IMR-90 (cell line): ENCODE measurements at regions not wholly inside any gene's neighbourhood (a gene's known extent, or its start where the extent isn't known, plus 50 kb on each side); places are given as distances from the start of the nearest gene placed in this dataset.

Source experiments
- ATAC-seq: fragments of 200-7000 bp; cut with Tn5 transposase; 2 replicates; pipeline ENCODE4 v1.9.1; 2020; ENCODE audit warnings: low read depth, mild to moderate bottlenecking, moderate library complexity
- BruUV-seq: library from RNA; stranded (reverse); fragments of 400-500 nt; replicated peaks from 2 replicates; lab custom pipeline; 2021; lab: Mats Ljungman, UMichigan
- CTCF ChIA-PET: fragments of 300-600 bp; formaldehyde crosslinking; extraction: SDS; loops from one replicate; lab custom pipeline; 2021; ENCODE audit warnings: antibody characterized with exemption; lab: Yijun Ruan, JAX
- POLR2A ChIA-PET: fragments of 300-600 bp; sonication (Branson Sonifier 250); formaldehyde crosslinking; loops from one replicate; lab custom pipeline; 2022; ENCODE audit warnings: antibody characterized with exemption; ENCODE audit not compliant: unreplicated experiment; lab: Charles Lee
- DNase-seq: peaks from one replicate; pipeline ENCODE4 v3.0.0; 2013
- H2AFZ ChIP-seq: replicated peaks from 2 replicates; pipeline ENCODE3; 2013; ENCODE audit warnings: low read length, mild to moderate bottlenecking; ENCODE audit not compliant: poor library complexity
- H2AK5ac ChIP-seq: 2 replicates; pipeline ENCODE4 v1.6.1; 2013; ENCODE audit warnings: low read depth, low read length, inconsistent platforms
- H2AK9ac ChIP-seq: replicated peaks from 2 replicates; pipeline ENCODE3; 2013; ENCODE audit warnings: mild to moderate bottlenecking, low read depth, low read length, moderate library complexity; ENCODE audit not compliant: poor library complexity
- H2BK120ac ChIP-seq: 2 replicates; pipeline ENCODE4 v1.6.1; 2013; ENCODE audit warnings: low read depth, low read length, inconsistent platforms
- H2BK15ac ChIP-seq: 3 replicates; pipeline ENCODE4 v1.6.1; 2013; ENCODE audit warnings: low read depth, low read length, inconsistent platforms
- H2BK20ac ChIP-seq: 2 replicates; pipeline ENCODE4 v1.6.1; 2013; ENCODE audit warnings: low read depth, mild to moderate bottlenecking, inconsistent platforms, low read length, moderate library complexity
- H2BK5ac ChIP-seq: 2 replicates; pipeline ENCODE4 v1.6.1; 2013; ENCODE audit warnings: mild to moderate bottlenecking, low read depth, low read length, inconsistent platforms; ENCODE audit not compliant: poor library complexity, severe bottlenecking
- H3K14ac ChIP-seq: replicated peaks from 2 replicates; pipeline ENCODE4 v1.6.1; 2013; ENCODE audit warnings: low read depth, low read length, inconsistent platforms
- H3K18ac ChIP-seq: 2 replicates; pipeline ENCODE4 v1.6.1; 2013; ENCODE audit warnings: low read depth, low read length, control low read depth
- H3K23ac ChIP-seq: 2 replicates; pipeline ENCODE4 v1.6.1; 2013; ENCODE audit warnings: low read depth, low read length, inconsistent platforms
- H3K27ac ChIP-seq: 2 replicates; pipeline ENCODE4 v1.5.1; 2013; ENCODE audit warnings: mild to moderate bottlenecking, control low read depth, low read length; ENCODE audit not compliant: insufficient read depth
- H3K27me3 ChIP-seq: 2 replicates; pipeline ENCODE4 v1.6.1; 2013; ENCODE audit warnings: low read length; ENCODE audit not compliant: control insufficient read depth, insufficient read depth
- H3K36me3 ChIP-seq: 2 replicates; pipeline ENCODE4 v1.6.1; 2013; ENCODE audit warnings: low read length, mixed read lengths; ENCODE audit not compliant: control insufficient read depth, insufficient read depth
- H3K4ac ChIP-seq: 2 replicates; pipeline ENCODE4 v1.6.1; 2013; ENCODE audit warnings: low read depth, low read length, inconsistent platforms
- H3K4me1 ChIP-seq: 2 replicates; pipeline ENCODE4 v1.6.1; 2013; ENCODE audit warnings: low read length, mixed read lengths; ENCODE audit not compliant: control insufficient read depth, insufficient read depth
- H3K4me2 ChIP-seq: 2 replicates; pipeline ENCODE4 v1.6.1; 2013; ENCODE audit warnings: low read depth, mild to moderate bottlenecking, control low read depth, low read length, moderate library complexity
- H3K4me3 ChIP-seq: 2 replicates; pipeline ENCODE4 v1.5.1; 2013; ENCODE audit warnings: low read depth, mild to moderate bottlenecking, control low read depth, low read length, moderate library complexity; ENCODE audit not compliant: insufficient read depth
- H3K56ac ChIP-seq: 2 replicates; pipeline ENCODE4 v1.6.1; 2013; ENCODE audit warnings: low read length, inconsistent platforms; ENCODE audit not compliant: insufficient read depth; ENCODE audit errors: extremely low read depth
- H3K79me1 ChIP-seq, 2 experiments: 2 replicates each; pipeline ENCODE4 v1.6.1; 2013; ENCODE audit warnings: low read length in 2 of 2, inconsistent platforms in 1 of 2, low read depth in 1 of 2
- H3K9ac ChIP-seq: 2 replicates; pipeline ENCODE4 v1.6.1; 2013; ENCODE audit warnings: low read depth, low read length, control low read depth
- H3K9me1 ChIP-seq: 2 replicates; pipeline ENCODE4 v1.6.1; 2013; ENCODE audit warnings: low read length, inconsistent platforms; ENCODE audit not compliant: insufficient read depth
- H3K9me3 ChIP-seq: 2 replicates; pipeline ENCODE4 v1.6.1; 2013; ENCODE audit warnings: low read length; ENCODE audit not compliant: control insufficient read depth, insufficient read depth
- H4K20me1 ChIP-seq: 2 replicates; pipeline ENCODE4 v1.6.1; 2013; ENCODE audit warnings: low read length, inconsistent platforms; ENCODE audit not compliant: insufficient read depth
- H4K5ac ChIP-seq: 2 replicates; pipeline ENCODE4 v1.6.1; 2013; ENCODE audit warnings: mild to moderate bottlenecking, low read depth, low read length, control low read depth
- H4K8ac ChIP-seq, 2 experiments: 2 replicates each; pipeline ENCODE4 v1.6.1; 2013; ENCODE audit warnings: low read depth in 2 of 2, low read length in 2 of 2, control low read depth in 1 of 2, inconsistent platforms in 1 of 2
- H4K91ac ChIP-seq: 2 replicates; pipeline ENCODE4 v1.6.1; 2013; ENCODE audit warnings: low read depth, low read length, inconsistent platforms; ENCODE audit not compliant: insufficient read depth
- BHLHE40 ChIP-seq: fragments of 150-350 bp; IDR thresholded peaks from 2 replicates; pipeline ENCODE4 v1.6.1; 2016; ENCODE audit warnings: mild to moderate bottlenecking, low read depth, low read length
- CEBPB ChIP-seq: IDR thresholded peaks from 2 replicates; pipeline ENCODE4 v1.6.1; 2012; ENCODE audit warnings: low read depth, low read length, improper control_type of control experiment
- CHD1 ChIP-seq: IDR thresholded peaks from 2 replicates; pipeline ENCODE4 v1.6.1; 2012; ENCODE audit warnings: low read depth, low read length, improper control_type of control experiment
- FOS ChIP-seq: fragments of 150-350 bp; IDR thresholded peaks from 2 replicates; pipeline ENCODE4 v1.6.1; 2016; ENCODE audit warnings: low read depth, low read length
- MAFK ChIP-seq: IDR thresholded peaks from 2 replicates; pipeline ENCODE4 v1.6.1; 2012; ENCODE audit warnings: low read depth, low read length, improper control_type of control experiment
- MXI1 ChIP-seq: IDR thresholded peaks from 2 replicates; pipeline ENCODE4 v1.6.1; 2012; ENCODE audit warnings: low read depth, mild to moderate bottlenecking, low read length, moderate library complexity, borderline replicate concordance
- NFE2L2 ChIP-seq: fragments of 150-350 bp; IDR thresholded peaks from 2 replicates; pipeline ENCODE4 v1.6.1; 2016; ENCODE audit warnings: low read depth, mild to moderate bottlenecking, low read length
- POLR2A ChIP-seq: IDR thresholded peaks from 2 replicates; pipeline ENCODE4 v1.6.1; 2012; ENCODE audit warnings: mild to moderate bottlenecking, low read depth, low read length
- RCOR1 ChIP-seq: IDR thresholded peaks from 2 replicates; pipeline ENCODE4 v1.6.1; 2012; ENCODE audit warnings: mild to moderate bottlenecking, low read length, improper control_type of control experiment; ENCODE audit not compliant: insufficient replicate concordance
- USF2 ChIP-seq: fragments of 150-350 bp; IDR thresholded peaks from 2 replicates; pipeline ENCODE4 v1.6.1; 2017; ENCODE audit warnings: mild to moderate bottlenecking, antibody characterized with exemption, low read length, low read depth
- WGBS, 2 experiments: methylation state at CpG; one replicate each; pipeline versions ENCODE4 v1.1.5 to v1.1.7; 2013; ENCODE audit warnings: missing lambda C conversion rate in 2 of 2; ENCODE audit not compliant: insufficient read length in 1 of 2; ENCODE audit errors: extremely low coverage in 2 of 2; 5-methylcytosine and 5-hydroxymethylcytosine counted together
- dilution Hi-C: fragments of 300-500 bp; cut with HindIII; formaldehyde crosslinking; loops from one replicate; pipeline ENCODE4 v1.14.3; 2018; ENCODE audit warnings: low sequenced_read_pairs; ENCODE audit not compliant: unreplicated experiment
- in situ Hi-C: fragments of 300-500 bp; cut with MboI; formaldehyde crosslinking; loops from 3 replicates; pipeline ENCODE4 v1.14.3; 2019; ENCODE audit warnings: low sequenced_read_pairs, inconsistent platforms, mixed read lengths
- intact Hi-C: fragments of 100-400 bp; cut with micrococcal nuclease; formaldehyde crosslinking; loops from 2 replicates; pipeline ENCODE4 v1.10.0; 2022

DNA sequence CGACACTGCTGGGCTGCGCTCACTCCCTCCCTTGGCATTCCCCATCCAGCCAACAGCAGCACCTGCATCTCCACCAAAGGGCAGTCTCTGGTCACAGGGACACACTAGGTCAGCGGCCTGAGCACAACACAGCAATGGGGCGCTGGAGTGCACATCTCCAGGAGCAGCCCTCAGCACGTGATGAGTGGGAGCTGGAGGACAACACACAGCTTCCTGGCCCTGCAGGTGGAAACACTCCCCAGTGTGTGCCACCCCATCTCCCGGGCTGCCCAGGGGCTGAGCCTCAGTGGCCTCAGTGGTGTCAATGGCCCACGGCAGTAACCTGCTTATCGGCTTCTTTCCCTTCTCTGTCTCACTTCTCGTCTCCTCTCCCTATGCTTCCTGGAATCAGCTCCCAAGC is 96.8 kb upstream of the VSTM2B start:
- Histone ChIP-seq H2AK5ac (no peak overlapping the region), H4K20me1 (no peaks in the 10 kb centered on the region), H2BK15ac (no peak overlapping the region), H3K4me1 (no peaks in the 10 kb centered on the region), H3K14ac (no peak overlapping the region), H3K9ac (no peak overlapping the region), H3K56ac (no peak overlapping the region), H3K9me3 (peaks cover 30% of the 10 kb centered on the region; the same call in 1 of the 2 replicates), H3K27ac (no peak overlapping the region), H2BK20ac (no peak overlapping the region), H3K27me3 (no peaks in the 10 kb centered on the region), H4K91ac (no peak overlapping the region), H2BK120ac (no peak overlapping the region), H2AFZ (peak overlapping the region; percentile 21), H3K79me1 (no peaks in the 10 kb centered on the region), H3K36me3 (no peaks in the 10 kb centered on the region), H2BK5ac (no peak overlapping the region), H3K4me2 (no peak overlapping the region), H4K8ac (no peak overlapping the region), H3K4me3 (no peak overlapping the region), H3K4ac (no peak overlapping the region), H2AK9ac (no peak overlapping the region), H3K18ac (no peak overlapping the region), H3K23ac (no peak overlapping the region), H3K9me1 (no peaks in the 10 kb centered on the region), H4K5ac (no peak overlapping the region)
- intact Hi-C loops = no loop called here
- ChIA-PET POLR2A (no interaction called here), CTCF (no interaction called here)
- TF ChIP-seq MXI1 (no peak), RCOR1 (no peak), BHLHE40 (no peak), CEBPB (no peak), CHD1 (no peak), USF2 (no peak), NFE2L2 (no peak), POLR2A (no peak), MAFK (no peak), FOS (no peak)
- in situ Hi-C loops = no loop called here
- no TSS peak for BruUV-seq
- dilution Hi-C loops = no loop called here
- DNase-seq (no peak), ATAC-seq (no peak)
- 0% methylated on average over 1 of the region's 9 CpGs; no CpG with 5 or more reads in 1 of the 2 experiments for WGBS, 2 experiments
